GM12875 (cell line): ENCODE measurements at regions not wholly inside any gene's neighbourhood (a gene's known extent, or its start where the extent isn't known, plus 50 kb on each side); places are given as distances from the start of the nearest gene placed in this dataset.

ENCODE experiments used
- H3K4me3 ChIP-seq: one replicate; pipeline ENCODE4 v1.5.1; 2011; ENCODE audit warnings: low read depth, low read length, control low read depth
- TF ChIP-seq, protein P1 (sequence below): IDR thresholded peaks from 2 replicates; pipeline ENCODE4 v1.5.1; 2011; ENCODE audit warnings: low read depth, mild to moderate bottlenecking, control low read depth, inconsistent platforms, low read length, moderate library complexity, borderline replicate concordance; ENCODE audit not compliant: insufficient read depth

DNA sequence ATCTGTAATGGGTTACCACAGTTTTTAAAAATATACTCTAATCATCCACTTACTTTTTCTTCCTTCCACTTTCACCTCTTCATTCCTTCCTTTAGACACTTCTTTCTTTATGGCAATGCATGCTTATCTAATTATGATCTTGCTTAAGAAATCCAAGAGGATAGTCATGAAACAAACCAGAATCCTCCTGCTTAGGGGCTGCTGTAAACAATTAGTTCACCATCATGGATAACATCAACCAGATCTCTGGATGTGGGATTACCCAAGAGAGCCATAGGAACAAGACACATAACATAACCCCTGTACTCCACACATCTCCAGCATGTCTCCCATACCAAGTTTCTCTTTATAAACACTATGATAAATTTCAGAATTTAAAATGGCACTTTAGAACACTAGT lies 713.4 kb upstream of the PTPRD start:
- TF ChIP-seq, protein P1, sequence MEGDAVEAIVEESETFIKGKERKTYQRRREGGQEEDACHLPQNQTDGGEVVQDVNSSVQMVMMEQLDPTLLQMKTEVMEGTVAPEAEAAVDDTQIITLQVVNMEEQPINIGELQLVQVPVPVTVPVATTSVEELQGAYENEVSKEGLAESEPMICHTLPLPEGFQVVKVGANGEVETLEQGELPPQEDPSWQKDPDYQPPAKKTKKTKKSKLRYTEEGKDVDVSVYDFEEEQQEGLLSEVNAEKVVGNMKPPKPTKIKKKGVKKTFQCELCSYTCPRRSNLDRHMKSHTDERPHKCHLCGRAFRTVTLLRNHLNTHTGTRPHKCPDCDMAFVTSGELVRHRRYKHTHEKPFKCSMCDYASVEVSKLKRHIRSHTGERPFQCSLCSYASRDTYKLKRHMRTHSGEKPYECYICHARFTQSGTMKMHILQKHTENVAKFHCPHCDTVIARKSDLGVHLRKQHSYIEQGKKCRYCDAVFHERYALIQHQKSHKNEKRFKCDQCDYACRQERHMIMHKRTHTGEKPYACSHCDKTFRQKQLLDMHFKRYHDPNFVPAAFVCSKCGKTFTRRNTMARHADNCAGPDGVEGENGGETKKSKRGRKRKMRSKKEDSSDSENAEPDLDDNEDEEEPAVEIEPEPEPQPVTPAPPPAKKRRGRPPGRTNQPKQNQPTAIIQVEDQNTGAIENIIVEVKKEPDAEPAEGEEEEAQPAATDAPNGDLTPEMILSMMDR = no peak
- H3K4me3 ChIP-seq = no peak overlapping the region

DNA sequence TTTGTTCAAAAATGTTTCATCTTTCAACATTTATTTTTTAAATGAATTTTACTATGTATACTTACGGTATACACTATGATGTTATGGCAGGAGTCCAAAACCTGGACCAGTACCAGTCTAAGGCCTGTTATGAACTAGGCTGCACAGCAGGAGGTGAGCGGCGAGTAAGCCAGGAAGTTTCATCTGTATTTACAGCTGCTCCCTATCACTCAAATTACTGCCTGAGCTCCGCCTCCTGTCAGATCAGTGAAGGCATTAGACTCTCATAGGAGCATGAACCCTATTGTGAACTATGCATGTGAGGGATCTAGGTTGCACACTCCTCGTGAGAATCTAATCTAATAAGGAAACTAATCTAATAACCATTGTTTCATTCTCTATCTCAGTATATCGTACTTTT lies 715.5 kb upstream of the PTPRD start:
- TF ChIP-seq, protein P1 = no peak

DNA sequence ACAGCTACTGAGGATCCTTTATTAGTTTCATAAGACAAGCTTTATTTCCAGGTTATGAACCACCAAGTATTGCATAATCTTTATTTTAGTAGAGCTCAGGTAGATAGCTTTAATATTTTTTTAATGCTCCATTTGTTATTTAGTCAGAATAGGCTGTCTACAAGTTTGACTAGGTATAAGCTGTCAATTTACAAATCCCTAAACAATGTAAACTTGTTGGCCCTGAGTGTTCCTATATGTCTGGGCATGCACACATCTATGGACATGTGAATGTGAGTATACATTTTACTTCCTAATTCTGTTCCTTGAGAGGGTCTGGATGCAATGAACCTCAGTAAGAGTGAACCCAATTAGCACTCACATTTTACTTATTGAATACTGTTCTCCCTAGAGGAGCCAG lies 722.2 kb upstream of the PTPRD start:
- TF ChIP-seq, protein P1 = no peak
- H3K4me3 ChIP-seq = no peak overlapping the region

More for the DNA sequence above, 715.5 kb upstream of the PTPRD start:
- H3K4me3 ChIP-seq = no peak overlapping the region

DNA sequence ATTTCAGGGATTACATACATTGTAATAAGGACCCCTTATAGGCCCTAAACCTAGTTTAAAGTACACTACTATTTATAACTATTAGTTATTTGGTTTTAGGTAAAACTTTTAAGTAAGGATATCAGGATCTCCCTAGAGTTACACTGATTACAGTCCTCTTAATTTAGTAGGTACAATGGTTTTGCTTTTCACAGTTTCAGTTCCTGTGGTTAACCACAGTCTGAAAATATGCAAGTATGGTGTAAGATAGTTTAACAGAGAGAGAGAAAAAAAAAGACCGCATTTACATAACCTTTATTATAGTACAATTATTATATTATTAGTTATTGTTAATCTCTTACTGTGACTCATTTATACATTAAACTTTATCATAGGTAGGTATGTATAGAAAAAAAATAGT lies 725.3 kb upstream of the PTPRD start:
- no peak overlapping the region for H3K4me3 ChIP-seq
- TF ChIP-seq, protein P1 = no peak

DNA sequence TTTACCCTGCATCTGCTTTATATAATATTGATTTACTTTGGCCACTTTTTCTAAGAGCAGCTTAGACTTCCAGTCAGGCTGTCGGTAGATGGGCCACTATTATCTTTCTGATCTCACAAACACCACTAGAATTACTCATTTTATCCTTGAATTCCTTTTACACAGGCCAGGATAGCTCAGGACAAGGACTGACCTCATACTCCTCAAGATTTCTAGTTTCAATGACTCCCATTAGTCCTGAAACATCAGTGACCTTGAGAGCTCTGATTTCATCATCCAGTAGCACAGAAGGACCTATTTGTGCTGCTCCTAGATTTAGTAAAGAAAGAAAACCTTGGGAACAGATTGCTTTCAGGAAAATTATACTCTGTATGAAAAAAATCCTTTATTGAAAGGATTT lies 727.9 kb upstream of the PTPRD start:
- no peak overlapping the region for H3K4me3 ChIP-seq
- TF ChIP-seq, protein P1 = no peak

DNA sequence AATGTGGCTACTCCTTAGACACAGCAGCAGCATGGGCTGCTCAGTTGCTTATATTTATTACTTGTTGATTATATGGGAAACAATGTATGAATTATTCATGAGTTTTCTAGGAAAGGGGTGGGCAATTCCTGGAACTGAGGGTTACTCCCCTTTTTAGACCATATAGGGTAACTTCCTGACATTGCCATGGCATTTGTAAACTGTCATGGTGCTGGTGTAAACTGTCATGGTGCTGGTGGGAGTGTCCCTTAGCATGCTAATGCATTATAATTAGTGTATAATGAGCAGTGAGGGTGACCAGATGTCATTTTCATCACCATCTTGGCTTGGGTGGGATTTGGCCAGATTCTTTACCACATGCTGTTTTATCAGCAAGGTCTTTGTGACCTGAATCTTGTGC lies 734.6 kb upstream of the PTPRD start:
- TF ChIP-seq, protein P1 = no peak
- H3K4me3 ChIP-seq = no peak overlapping the region

DNA sequence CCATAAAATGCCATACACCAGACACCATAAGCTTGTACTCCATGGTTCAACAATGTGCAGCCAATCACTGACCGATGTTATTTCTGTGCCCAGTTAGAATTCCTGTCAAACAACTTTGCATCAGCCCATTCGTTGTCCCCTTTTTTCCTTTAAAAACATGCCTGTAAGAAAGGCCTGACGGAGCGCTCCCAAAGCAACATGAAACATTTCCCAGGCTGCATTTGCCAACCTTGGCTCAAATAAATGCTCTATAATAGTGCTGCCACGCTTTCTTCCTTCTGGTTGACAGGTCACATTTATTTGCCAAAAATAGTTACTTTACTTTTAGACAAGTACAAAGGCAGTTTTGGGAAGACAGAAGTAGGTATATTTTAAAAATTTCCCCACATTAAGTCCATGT lies 735.6 kb upstream of the PTPRD start:
- no peak overlapping the region for H3K4me3 ChIP-seq
- TF ChIP-seq, protein P1 = no peak
